ENCODE measurements at regions not wholly inside any gene's neighbourhood (a gene's known extent, or its start where the extent isn't known, plus 50 kb on each side); places are given as distances from the start of the nearest gene placed in this dataset.

DNA sequence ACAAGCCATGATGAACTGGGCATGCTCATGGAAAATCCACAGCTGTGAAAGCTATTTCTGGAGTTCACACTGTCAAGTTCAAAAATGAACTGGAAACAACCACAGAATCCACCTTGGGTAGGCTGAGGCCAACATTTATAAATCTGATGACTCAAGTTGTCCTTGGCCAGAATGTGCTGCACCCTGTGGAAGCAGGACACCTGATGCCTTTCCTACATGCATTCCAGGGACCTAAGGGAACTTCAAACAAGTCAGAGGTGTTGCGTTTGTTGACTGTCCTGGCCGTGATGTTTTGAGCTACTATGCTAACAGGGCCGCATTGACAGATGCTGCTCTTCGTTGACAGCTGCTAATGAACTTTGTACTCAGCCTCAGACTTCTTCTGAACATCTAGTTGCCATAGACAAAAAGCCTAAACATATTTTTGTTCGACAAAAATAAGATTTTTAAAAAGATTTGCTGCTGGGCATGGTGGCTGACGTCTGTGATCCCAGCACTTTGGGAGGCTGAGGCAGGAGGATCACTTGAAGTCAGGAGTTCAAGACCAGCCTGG lies 127.9 kb upstream of the SLC45A1 start:
- no peak for TF ChIP-seq POLR2A (IDR thresholded peaks at IDR 0.05)
- intact Hi-C loops (cut with DNase I): no loop called here
- 32% methylated on average over 6 of the region's 6 CpGs for WGBS (ENCODE audit: insufficient coverage, low coverage, low lambda C conversion rate, missing lambda C conversion rate)
- Histone ChIP-seq H3K27me3 (no peaks in the 10 kb centered on the region), H3K4me1 (peaks cover 0 to 12% (median 5%) of the 10 kb centered on the region in 4 donors), H3K4me3 (no peak overlapping the region), H3K36me3 (no peaks in the 10 kb centered on the region), H3K9me3 (no peaks in the 10 kb centered on the region), H3K27ac (peak overlapping the region; percentile 65 to 76 (median 73))
- DNase-seq (peak in 2 of 3 donors; percentile 72 to 74), ATAC-seq (peak; percentile 91 to 95 (median 94))

DNA sequence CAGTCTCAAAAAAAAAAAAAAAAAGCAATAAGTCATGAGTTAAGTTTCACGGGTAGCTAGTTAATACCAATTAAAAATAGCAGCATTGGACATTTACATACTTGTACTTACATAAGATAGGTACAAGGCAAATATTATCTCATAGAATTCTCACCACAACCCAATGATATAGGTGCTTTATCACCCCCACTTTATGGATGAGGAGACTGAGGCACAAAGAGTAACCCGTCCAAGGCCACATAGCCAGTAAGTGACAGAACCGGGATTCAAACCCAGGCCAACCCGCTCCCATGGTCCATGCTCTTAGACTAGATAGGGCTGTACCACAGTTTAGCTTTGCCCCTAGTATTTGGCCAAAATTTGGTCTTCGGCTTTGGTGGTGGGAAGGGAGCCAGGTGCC lies 132.5 kb upstream of the SLC45A1 start:
- Histone ChIP-seq H3K27me3 (no peaks in the 10 kb centered on the region), H3K4me3 (no peak overlapping the region), H3K9me3 (no peaks in the 10 kb centered on the region), H3K27ac (no peak overlapping the region), H3K4me1 (peaks cover 0 to 14% (median 5%) of the 10 kb centered on the region in 4 donors), H3K36me3 (no peaks in the 10 kb centered on the region)
- 68% methylated on average over 2 of the region's 5 CpGs for WGBS (ENCODE audit: insufficient coverage, low coverage, low lambda C conversion rate, missing lambda C conversion rate)
- ATAC-seq (no peak), DNase-seq (peak in 1 of 3 donors; percentile 12)
- no peak for TF ChIP-seq POLR2A (IDR thresholded peaks at IDR 0.05)
- TF ChIP-seq, protein P1, sequence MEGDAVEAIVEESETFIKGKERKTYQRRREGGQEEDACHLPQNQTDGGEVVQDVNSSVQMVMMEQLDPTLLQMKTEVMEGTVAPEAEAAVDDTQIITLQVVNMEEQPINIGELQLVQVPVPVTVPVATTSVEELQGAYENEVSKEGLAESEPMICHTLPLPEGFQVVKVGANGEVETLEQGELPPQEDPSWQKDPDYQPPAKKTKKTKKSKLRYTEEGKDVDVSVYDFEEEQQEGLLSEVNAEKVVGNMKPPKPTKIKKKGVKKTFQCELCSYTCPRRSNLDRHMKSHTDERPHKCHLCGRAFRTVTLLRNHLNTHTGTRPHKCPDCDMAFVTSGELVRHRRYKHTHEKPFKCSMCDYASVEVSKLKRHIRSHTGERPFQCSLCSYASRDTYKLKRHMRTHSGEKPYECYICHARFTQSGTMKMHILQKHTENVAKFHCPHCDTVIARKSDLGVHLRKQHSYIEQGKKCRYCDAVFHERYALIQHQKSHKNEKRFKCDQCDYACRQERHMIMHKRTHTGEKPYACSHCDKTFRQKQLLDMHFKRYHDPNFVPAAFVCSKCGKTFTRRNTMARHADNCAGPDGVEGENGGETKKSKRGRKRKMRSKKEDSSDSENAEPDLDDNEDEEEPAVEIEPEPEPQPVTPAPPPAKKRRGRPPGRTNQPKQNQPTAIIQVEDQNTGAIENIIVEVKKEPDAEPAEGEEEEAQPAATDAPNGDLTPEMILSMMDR (IDR thresholded peaks at IDR 0.05): no peak
- intact Hi-C loops (cut with DNase I): no loop called here

DNA sequence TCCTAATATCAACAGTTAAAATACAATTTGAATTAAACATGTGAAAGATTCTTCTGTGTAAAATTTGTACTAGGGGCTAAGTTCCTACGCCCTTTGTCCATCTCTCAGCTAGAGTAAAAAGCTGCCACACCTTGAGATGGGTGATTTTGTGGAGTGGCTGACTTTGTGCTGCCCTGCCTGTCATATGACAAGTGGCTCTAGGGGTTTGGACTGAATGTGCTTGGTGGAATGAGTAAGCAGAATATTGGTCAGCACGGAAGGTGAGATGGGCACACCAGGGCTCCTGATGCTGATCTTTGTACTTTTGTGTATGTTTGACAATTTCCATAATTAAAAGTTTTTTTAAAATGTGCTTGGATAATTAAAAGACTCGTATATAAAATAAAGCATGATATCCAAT lies 133.6 kb upstream of the SLC45A1 start:
- ATAC-seq (peak; percentile 31 to 74 (median 54)), DNase-seq (no peak)
- Histone ChIP-seq H3K27me3 (no peaks in the 10 kb centered on the region), H3K27ac (no peak overlapping the region), H3K9me3 (no peaks in the 10 kb centered on the region), H3K4me1 (peaks cover 0 to 5% (median 2%) of the 10 kb centered on the region in 4 donors), H3K4me3 (no peak overlapping the region), H3K36me3 (no peaks in the 10 kb centered on the region)
- 87% methylated on average over 3 of the region's 3 CpGs for WGBS (ENCODE audit: insufficient coverage, low coverage, low lambda C conversion rate, missing lambda C conversion rate)
- intact Hi-C loops (cut with DNase I): no loop called here
- no peak for TF ChIP-seq POLR2A (IDR thresholded peaks at IDR 0.05)
- TF ChIP-seq, protein P1 (IDR thresholded peaks at IDR 0.05): no peak

DNA sequence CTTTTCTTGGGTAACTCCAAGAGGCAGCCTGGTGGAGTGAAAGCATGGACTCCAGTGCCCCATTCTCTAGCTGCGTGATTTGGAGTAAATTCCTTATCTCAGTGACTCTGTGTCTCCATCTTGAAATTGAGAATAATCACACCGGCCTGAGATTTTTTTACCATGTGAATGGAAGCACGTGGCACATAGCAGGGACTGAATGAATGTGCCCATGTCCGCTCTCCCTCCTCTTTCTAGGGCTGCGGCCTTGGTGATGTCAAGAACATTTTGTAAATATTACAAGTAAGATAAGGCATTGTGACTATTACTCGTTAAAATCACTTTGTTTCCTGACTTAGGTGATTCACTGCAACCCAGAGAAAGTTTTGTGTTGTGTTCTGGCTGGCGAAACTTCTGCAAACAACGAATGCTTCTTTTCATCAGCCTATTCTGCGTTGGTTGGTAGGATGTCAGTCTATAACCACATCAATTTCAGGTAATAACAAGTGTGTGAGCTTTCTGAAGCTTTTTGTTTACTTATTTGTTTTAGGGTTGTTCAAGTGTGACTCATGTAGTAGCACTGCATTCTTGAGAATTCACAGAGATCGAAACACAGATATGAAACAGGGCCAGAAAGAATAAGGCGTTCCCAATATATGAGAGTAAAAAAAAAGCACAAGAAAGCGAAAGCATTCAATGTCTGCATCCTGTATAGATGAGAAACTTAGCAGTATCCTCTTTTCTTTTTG lies 135.7 kb upstream of the SLC45A1 start:
- intact Hi-C loops (cut with DNase I): no loop called here
- no peak overlapping the region for H3K27ac ChIP-seq
- ATAC-seq (peak; percentile 45 to 49 (median 48)), DNase-seq (no peak)
- H3K4me3 ChIP-seq: no peak overlapping the region
- whole genome bisulfite sequencing (ENCODE audit: insufficient coverage, low coverage, low lambda C conversion rate, missing lambda C conversion rate): 72% methylated on average over 12 of the region's 12 CpGs
- H3K36me3 ChIP-seq: no peaks in the 10 kb centered on the region
- no peak for TF ChIP-seq POLR2A (IDR thresholded peaks at IDR 0.05)
- TF ChIP-seq, protein P1 (IDR thresholded peaks at IDR 0.05): no peak
- H3K9me3 ChIP-seq: no peaks in the 10 kb centered on the region
- peaks cover 0 to 3% (median 0%) of the 10 kb centered on the region in 4 donors for H3K4me1 ChIP-seq
- H3K27me3 ChIP-seq: no peaks in the 10 kb centered on the region

DNA sequence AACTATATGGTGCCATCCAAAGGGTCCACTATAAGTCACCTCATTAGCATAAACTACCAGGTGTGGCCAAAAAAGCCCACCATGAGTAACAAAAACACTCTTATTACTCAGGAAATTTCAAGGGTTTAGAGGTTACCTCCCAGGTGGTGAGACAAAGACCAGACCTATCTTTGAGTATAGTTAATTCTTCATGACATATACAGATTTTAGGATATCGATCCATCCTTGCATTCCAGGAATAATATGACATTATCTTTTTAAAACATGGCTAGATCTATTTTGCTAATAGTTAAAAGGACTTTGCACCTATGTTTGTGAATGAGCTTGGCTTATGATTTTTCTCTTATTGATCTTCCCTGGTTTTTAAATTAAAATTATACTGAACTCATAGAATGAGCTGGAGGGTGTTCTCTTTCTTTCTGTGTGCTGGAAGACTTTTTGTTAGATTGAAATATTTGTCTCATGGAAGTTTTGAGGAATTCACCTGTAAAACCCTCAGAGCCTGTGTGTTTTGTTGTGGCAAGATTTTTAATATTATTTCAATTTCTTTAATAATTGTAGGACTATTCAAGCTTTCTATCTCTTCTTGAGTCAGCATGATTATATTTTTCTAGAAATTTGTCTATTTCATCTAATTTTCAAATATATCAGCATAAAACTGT lies 138.7 kb upstream of the SLC45A1 start:
- Histone ChIP-seq H3K4me3 (no peak overlapping the region), H3K27ac (no peak overlapping the region), H3K4me1 (peaks cover 0 to 7% (median 0%) of the 10 kb centered on the region in 4 donors), H3K36me3 (no peaks in the 10 kb centered on the region), H3K9me3 (no peaks in the 10 kb centered on the region), H3K27me3 (no peaks in the 10 kb centered on the region)
- intact Hi-C loops (cut with DNase I): no loop called here
- no CpG with 5 or more reads among the region's 1 CpG for WGBS (ENCODE audit: insufficient coverage, low coverage, low lambda C conversion rate, missing lambda C conversion rate)
- DNase-seq (no peak), ATAC-seq (no peak)
- TF ChIP-seq POLR2A (IDR thresholded peaks at IDR 0.05): no peak
- TF ChIP-seq, protein P1 (IDR thresholded peaks at IDR 0.05): no peak
